SK-N-SH (cell line): ENCODE measurements at regions not wholly inside any gene's neighbourhood (a gene's known extent, or its start where the extent isn't known, plus 50 kb on each side); places are given as distances from the start of the nearest gene placed in this dataset.

ENCODE experiments used
- CTCF ChIA-PET: fragments of 300-600, 350-600 bp; formaldehyde crosslinking; extraction: SDS; loops from one replicate; lab custom pipeline; 2021; lab: Yijun Ruan, JAX
- POLR2A ChIA-PET: fragments of 350-600 bp; sonication (Branson Sonifier 250); formaldehyde crosslinking; extraction: SDS; loops from one replicate; lab custom pipeline; 2020; ENCODE audit warnings: antibody characterized with exemption, inconsistent platforms; lab: Yijun Ruan, JAX
- DNase-seq: peaks from one replicate; pipeline ENCODE4 v3.0.0; 2012
- H2AFZ ChIP-seq: fragments of 200-600 bp; sonication (generic); 2 replicates; pipeline ENCODE4 v1.8.1; 2016; ENCODE audit warnings: antibody characterized with exemption, mild to moderate bottlenecking, low read depth
- H3F3A ChIP-seq: fragments of 200-600 bp; sonication (generic); replicated peaks from 2 replicates; pipeline ENCODE3; 2016; ENCODE audit warnings: antibody characterized with exemption, mild to moderate bottlenecking; ENCODE audit not compliant: insufficient read depth
- H3K27ac ChIP-seq, 2 experiments: fragments of 200-500 bp in 1 of 2; fragments of 200-600 bp in 1 of 2; sonication (Bioruptor generic) in 1 of 2; sonication (generic), shearing (Covaris generic) in 1 of 2; 2 replicates each; pipeline versions ENCODE4 v1.5.1 to v1.6.1; 2014 to 2016; ENCODE audit warnings: low read depth in 2 of 2, inconsistent platforms in 1 of 2, low read length in 1 of 2, mild to moderate bottlenecking in 1 of 2, mixed read lengths in 1 of 2
- H3K27me3 ChIP-seq: fragments of 200-600 bp; sonication (generic), shearing (Covaris generic); 2 replicates; pipeline ENCODE4 v1.6.1; 2016; ENCODE audit warnings: mixed run types; ENCODE audit not compliant: insufficient read depth
- H3K36me3 ChIP-seq, 2 experiments: fragments of 200-500 bp in 1 of 2; fragments of 200-600 bp in 1 of 2; sonication (Bioruptor generic) in 1 of 2; sonication (generic) in 1 of 2; replicated peaks in 1 of 2; 2 replicates each; pipeline versions ENCODE3 to v1.5.1; 2014 to 2016; ENCODE audit warnings: low read length in 1 of 2, mild to moderate bottlenecking in 1 of 2; ENCODE audit not compliant: insufficient read depth in 2 of 2, control insufficient read depth in 1 of 2
- H3K4me1 ChIP-seq, 2 experiments: fragments of 200-500 bp in 1 of 2; fragments of 200-600 bp in 1 of 2; sonication (Bioruptor generic) in 1 of 2; sonication (generic), shearing (Covaris generic) in 1 of 2; 2 replicates each; pipeline versions ENCODE4 v1.5.1 to v1.6.1; 2014 to 2016; ENCODE audit warnings: low read depth in 1 of 2, low read length in 1 of 2, mixed run types in 1 of 2; ENCODE audit not compliant: insufficient read depth in 2 of 2, control insufficient read depth in 1 of 2
- H3K4me2 ChIP-seq: fragments of 200-600 bp; sonication (generic), shearing (Covaris generic); 2 replicates; pipeline ENCODE4 v1.6.1; 2017; ENCODE audit warnings: mixed run types
- H3K4me3 ChIP-seq, 2 experiments: fragments of 200-500 bp in 1 of 2; fragments of 200-600 bp in 1 of 2; sonication (Bioruptor generic) in 1 of 2; sonication (generic), shearing (Covaris generic) in 1 of 2; 2 replicates each; pipeline versions ENCODE4 v1.5.1 to v1.8.1; 2014 to 2016; ENCODE audit warnings: low read depth in 2 of 2, inconsistent platforms in 1 of 2, low read length in 1 of 2, mild to moderate bottlenecking in 1 of 2, mixed read lengths in 1 of 2, moderate library complexity in 1 of 2
- H3K79me2 ChIP-seq: fragments of 200-600 bp; sonication (generic); 2 replicates; pipeline ENCODE4 v1.8.1; 2017; ENCODE audit warnings: mild to moderate bottlenecking; ENCODE audit not compliant: insufficient read depth
- H3K9ac ChIP-seq: fragments of 200-600 bp; sonication (generic); 2 replicates; pipeline ENCODE4 v1.6.1; 2017; ENCODE audit warnings: mixed run types
- H3K9me2 ChIP-seq: fragments of 200-600 bp; sonication (generic); 2 replicates; pipeline ENCODE4 v1.6.1; 2017; ENCODE audit warnings: mixed run types
- H3K9me3 ChIP-seq: fragments of 200-600 bp; sonication (generic); 2 replicates; pipeline ENCODE4 v1.6.1; 2017; ENCODE audit warnings: mixed run types, mild to moderate bottlenecking, moderate library complexity
- H4K20me1 ChIP-seq: fragments of 200-600 bp; sonication (generic); 2 replicates; pipeline ENCODE4 v1.6.1; 2017; ENCODE audit warnings: mild to moderate bottlenecking, mixed run types; ENCODE audit not compliant: insufficient read depth
- CHD2 ChIP-seq: fragments of 150-350 bp; IDR thresholded peaks from 2 replicates; pipeline ENCODE4 v1.6.1; 2018; ENCODE audit warnings: low read length; ENCODE audit not compliant: partially characterized antibody
- ELF1 ChIP-seq: IDR thresholded peaks from 2 replicates; pipeline ENCODE4 v1.4.0; 2012
- EP300 ChIP-seq, 2 experiments: IDR thresholded peaks; 2 replicates each; pipeline versions ENCODE4 v1.4.0 to v1.6.1; 2012; ENCODE audit warnings: borderline replicate concordance in 1 of 2, low read depth in 1 of 2, low read length in 1 of 2
- FOXJ3 ChIP-seq: sonication (generic); formaldehyde crosslinking; IDR thresholded peaks from 2 replicates; pipeline ENCODE4 v1.5.1; 2020; ENCODE audit warnings: mild to moderate bottlenecking, missing genetic modification reagents
- FOXM1 ChIP-seq: IDR thresholded peaks from 2 replicates; pipeline ENCODE4 v1.4.0; 2012; ENCODE audit warnings: low read depth, mild to moderate bottlenecking
- JUND ChIP-seq: IDR thresholded peaks from 2 replicates; pipeline ENCODE4 v1.4.0; 2012
- MAX ChIP-seq: IDR thresholded peaks from 2 replicates; pipeline ENCODE4 v1.4.0; 2012; ENCODE audit warnings: low read depth
- RCOR1 ChIP-seq: fragments of 150-350 bp; IDR thresholded peaks from 2 replicates; pipeline ENCODE4 v1.6.1; 2017; ENCODE audit warnings: antibody characterized with exemption, low read length
- RFX5 ChIP-seq: IDR thresholded peaks from 2 replicates; pipeline ENCODE4 v1.6.1; 2012; ENCODE audit warnings: mild to moderate bottlenecking, improper control_type of control experiment, low read length
- TAF1 ChIP-seq: IDR thresholded peaks from 2 replicates; pipeline ENCODE4 v1.6.1; 2012; ENCODE audit warnings: low read depth, mild to moderate bottlenecking, low read length, moderate library complexity, borderline replicate concordance
- TCF12 ChIP-seq: IDR thresholded peaks from 2 replicates; pipeline ENCODE4 v1.4.0; 2012
- USF2 ChIP-seq: fragments of 150-350 bp; IDR thresholded peaks from 2 replicates; pipeline ENCODE4 v1.6.1; 2017; ENCODE audit warnings: antibody characterized with exemption, low read length, low read depth, borderline replicate concordance
- YY1 ChIP-seq: IDR thresholded peaks from 2 replicates; pipeline ENCODE4 v1.4.0; 2012; ENCODE audit warnings: low read depth, mild to moderate bottlenecking
- ZBTB33 ChIP-seq: IDR thresholded peaks from 2 replicates; pipeline ENCODE4 v1.4.0; 2012; ENCODE audit warnings: low read depth, borderline replicate concordance
- WGBS: methylation state at CpG from one replicate; pipeline ENCODE4 v1.1.6; 2017; ENCODE audit warnings: low lambda C conversion rate; 5-methylcytosine and 5-hydroxymethylcytosine counted together
- TF ChIP-seq, protein P1 (sequence below): fragments of 150-350 bp; IDR thresholded peaks from 2 replicates; pipeline ENCODE4 v1.6.1; 2016; ENCODE audit warnings: mild to moderate bottlenecking, low read depth, low read length
- TF ChIP-seq, protein P2 (sequence below): IDR thresholded peaks from 2 replicates; pipeline ENCODE4 v1.6.1; 2012; ENCODE audit warnings: mild to moderate bottlenecking, low read depth, low read length, moderate library complexity
- TF ChIP-seq, protein P3 (sequence below): fragments of 200-600 bp; sonication (generic); IDR thresholded peaks from 2 replicates; pipeline ENCODE4 v1.6.1; 2017; ENCODE audit warnings: antibody characterized with exemption, mild to moderate bottlenecking, moderate library complexity

- Histone ChIP-seq H3K4me2 (no peak overlapping the region), H3K9me3 (no peaks in the 10 kb centered on the region), H3K4me3 (no peak overlapping the region), H3K9me2 (no peaks in the 10 kb centered on the region), H3K36me3 (no peaks in the 10 kb centered on the region), H3K79me2 (no peaks in the 10 kb centered on the region), H3K9ac (no peak overlapping the region), H3K27me3 (no peaks in the 10 kb centered on the region), H4K20me1 (no peaks in the 10 kb centered on the region), H2AFZ (no peak overlapping the region), H3K27ac (no peak overlapping the region)
- 70% methylated on average over 7 of the region's 7 CpGs for WGBS
- POLR2A ChIA-PET: no interaction called here
- CTCF ChIA-PET: interaction anchor here (1.5 to 1.6 kb wide), 2 partner anchors 11 to 40 kb away, joined by 3 to 6 read pairs; no protein-coding TSS in a partner anchor
- no peak for DNase-seq
- TF ChIP-seq EP300 (IDR thresholded peaks at IDR 0.05; ENCODE audit: borderline replicate concordance in 1 of 2, low read depth in 1 of 2, low read length in 1 of 2) (no peak), USF2 (no peak)
- TF ChIP-seq, protein P1, sequence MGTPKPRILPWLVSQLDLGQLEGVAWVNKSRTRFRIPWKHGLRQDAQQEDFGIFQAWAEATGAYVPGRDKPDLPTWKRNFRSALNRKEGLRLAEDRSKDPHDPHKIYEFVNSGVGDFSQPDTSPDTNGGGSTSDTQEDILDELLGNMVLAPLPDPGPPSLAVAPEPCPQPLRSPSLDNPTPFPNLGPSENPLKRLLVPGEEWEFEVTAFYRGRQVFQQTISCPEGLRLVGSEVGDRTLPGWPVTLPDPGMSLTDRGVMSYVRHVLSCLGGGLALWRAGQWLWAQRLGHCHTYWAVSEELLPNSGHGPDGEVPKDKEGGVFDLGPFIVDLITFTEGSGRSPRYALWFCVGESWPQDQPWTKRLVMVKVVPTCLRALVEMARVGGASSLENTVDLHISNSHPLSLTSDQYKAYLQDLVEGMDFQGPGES: no peak
- TF ChIP-seq, all 33 proteins: peak for 0
- Histone ChIP-seq H3K4me1 (no peaks in the 10 kb centered on the region; a peak in 1 of 4 replicates), H3F3A (no peaks in the 10 kb centered on the region)
Measured at GRCh38 chr3:8279476-8279875, 222.1 kb upstream of the LMCD1 start.

- Histone ChIP-seq H3K36me3 (no peaks in the 10 kb centered on the region), H3K9me2 (no peaks in the 10 kb centered on the region), H3K4me2 (no peak overlapping the region), H3K27ac (no peak overlapping the region), H3F3A (no peaks in the 10 kb centered on the region), H4K20me1 (no peaks in the 10 kb centered on the region), H2AFZ (no peak overlapping the region), H3K9me3 (no peaks in the 10 kb centered on the region), H3K4me1 (no peaks in the 10 kb centered on the region; a peak in 1 of 4 replicates), H3K9ac (no peak overlapping the region), H3K4me3 (no peak overlapping the region), H3K27me3 (no peaks in the 10 kb centered on the region), H3K79me2 (no peaks in the 10 kb centered on the region)
- CTCF ChIA-PET: interaction anchor here (0.6 to 1.6 kb wide), 2 partner anchors 22 to 40 kb away, joined by 3 read pairs; no protein-coding TSS in a partner anchor
- POLR2A ChIA-PET: no interaction called here
- DNase-seq: no peak
- WGBS: 46% methylated on average over 5 of the region's 5 CpGs
- TF ChIP-seq TAF1 (no peak), JUND (no peak), EP300 (IDR thresholded peaks at IDR 0.05; ENCODE audit: borderline replicate concordance in 1 of 2, low read depth in 1 of 2, low read length in 1 of 2) (no peak), FOXJ3 (CRISPR knock-in tag) (no peak), MAX (no peak), RFX5 (no peak), CHD2 (no peak), RCOR1 (no peak), ELF1 (no peak), TCF12 (no peak), FOXM1 (no peak), YY1 (no peak), ZBTB33 (no peak)
- TF ChIP-seq, protein P2, sequence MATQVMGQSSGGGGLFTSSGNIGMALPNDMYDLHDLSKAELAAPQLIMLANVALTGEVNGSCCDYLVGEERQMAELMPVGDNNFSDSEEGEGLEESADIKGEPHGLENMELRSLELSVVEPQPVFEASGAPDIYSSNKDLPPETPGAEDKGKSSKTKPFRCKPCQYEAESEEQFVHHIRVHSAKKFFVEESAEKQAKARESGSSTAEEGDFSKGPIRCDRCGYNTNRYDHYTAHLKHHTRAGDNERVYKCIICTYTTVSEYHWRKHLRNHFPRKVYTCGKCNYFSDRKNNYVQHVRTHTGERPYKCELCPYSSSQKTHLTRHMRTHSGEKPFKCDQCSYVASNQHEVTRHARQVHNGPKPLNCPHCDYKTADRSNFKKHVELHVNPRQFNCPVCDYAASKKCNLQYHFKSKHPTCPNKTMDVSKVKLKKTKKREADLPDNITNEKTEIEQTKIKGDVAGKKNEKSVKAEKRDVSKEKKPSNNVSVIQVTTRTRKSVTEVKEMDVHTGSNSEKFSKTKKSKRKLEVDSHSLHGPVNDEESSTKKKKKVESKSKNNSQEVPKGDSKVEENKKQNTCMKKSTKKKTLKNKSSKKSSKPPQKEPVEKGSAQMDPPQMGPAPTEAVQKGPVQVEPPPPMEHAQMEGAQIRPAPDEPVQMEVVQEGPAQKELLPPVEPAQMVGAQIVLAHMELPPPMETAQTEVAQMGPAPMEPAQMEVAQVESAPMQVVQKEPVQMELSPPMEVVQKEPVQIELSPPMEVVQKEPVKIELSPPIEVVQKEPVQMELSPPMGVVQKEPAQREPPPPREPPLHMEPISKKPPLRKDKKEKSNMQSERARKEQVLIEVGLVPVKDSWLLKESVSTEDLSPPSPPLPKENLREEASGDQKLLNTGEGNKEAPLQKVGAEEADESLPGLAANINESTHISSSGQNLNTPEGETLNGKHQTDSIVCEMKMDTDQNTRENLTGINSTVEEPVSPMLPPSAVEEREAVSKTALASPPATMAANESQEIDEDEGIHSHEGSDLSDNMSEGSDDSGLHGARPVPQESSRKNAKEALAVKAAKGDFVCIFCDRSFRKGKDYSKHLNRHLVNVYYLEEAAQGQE: no peak
- TF ChIP-seq, protein P3, sequence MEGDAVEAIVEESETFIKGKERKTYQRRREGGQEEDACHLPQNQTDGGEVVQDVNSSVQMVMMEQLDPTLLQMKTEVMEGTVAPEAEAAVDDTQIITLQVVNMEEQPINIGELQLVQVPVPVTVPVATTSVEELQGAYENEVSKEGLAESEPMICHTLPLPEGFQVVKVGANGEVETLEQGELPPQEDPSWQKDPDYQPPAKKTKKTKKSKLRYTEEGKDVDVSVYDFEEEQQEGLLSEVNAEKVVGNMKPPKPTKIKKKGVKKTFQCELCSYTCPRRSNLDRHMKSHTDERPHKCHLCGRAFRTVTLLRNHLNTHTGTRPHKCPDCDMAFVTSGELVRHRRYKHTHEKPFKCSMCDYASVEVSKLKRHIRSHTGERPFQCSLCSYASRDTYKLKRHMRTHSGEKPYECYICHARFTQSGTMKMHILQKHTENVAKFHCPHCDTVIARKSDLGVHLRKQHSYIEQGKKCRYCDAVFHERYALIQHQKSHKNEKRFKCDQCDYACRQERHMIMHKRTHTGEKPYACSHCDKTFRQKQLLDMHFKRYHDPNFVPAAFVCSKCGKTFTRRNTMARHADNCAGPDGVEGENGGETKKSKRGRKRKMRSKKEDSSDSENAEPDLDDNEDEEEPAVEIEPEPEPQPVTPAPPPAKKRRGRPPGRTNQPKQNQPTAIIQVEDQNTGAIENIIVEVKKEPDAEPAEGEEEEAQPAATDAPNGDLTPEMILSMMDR: no peak
Measured at GRCh38 chr3:8279886-8280550, 221.6 kb upstream of the LMCD1 start.
